HEK293 (cell line): ENCODE measurements at regions not wholly inside any gene's neighbourhood (a gene's known extent, or its start where the extent isn't known, plus 50 kb on each side); places are given as distances from the start of the nearest gene placed in this dataset.

ENCODE experiments used
- CTCF ChIA-PET: fragments of 350-600 bp; formaldehyde crosslinking; extraction: SDS; loops from one replicate; lab custom pipeline; 2021; ENCODE audit warnings: antibody characterized with exemption; lab: Yijun Ruan, JAX
- POLR2A ChIA-PET: fragments of 300-600 bp; formaldehyde crosslinking; extraction: SDS; loops from one replicate; lab custom pipeline; 2020; ENCODE audit warnings: antibody characterized with exemption, inconsistent platforms; lab: Yijun Ruan, JAX
- H3K27ac ChIP-seq: fragments of 200-500 bp; sonication (Bioruptor generic); 2 replicates; pipeline ENCODE4 v1.5.1; 2014; ENCODE audit warnings: low read depth, low read length, control low read depth, inconsistent platforms; ENCODE audit errors: extremely low read depth
- H3K36me3 ChIP-seq, 2 experiments: fragments of 200-500 bp in 1 of 2; sonication (Bioruptor generic) in 1 of 2; 1 replicate in 1 of 2; 2 replicates in 1 of 2; pipeline ENCODE4 v1.5.1; 2014 to 2017; ENCODE audit warnings: inconsistent platforms in 2 of 2, low read length in 2 of 2; ENCODE audit not compliant: control insufficient read depth in 2 of 2, insufficient read depth in 1 of 2
- H3K4me1 ChIP-seq: fragments of 200-500 bp; sonication (Bioruptor generic); 2 replicates; pipeline ENCODE4 v1.5.1; 2014; ENCODE audit warnings: mild to moderate bottlenecking, low read length, inconsistent platforms; ENCODE audit not compliant: control insufficient read depth, insufficient read depth
- H3K4me3 ChIP-seq: 2 replicates; pipeline ENCODE4 v1.5.1; 2011; ENCODE audit warnings: low read depth, mild to moderate bottlenecking, control low read depth, low read length, moderate library complexity
- H3K9me3 ChIP-seq: fragments of 200-500 bp; sonication (Bioruptor generic); 2 replicates; pipeline ENCODE4 v1.5.1; 2014; ENCODE audit warnings: low read depth, low read length, inconsistent platforms; ENCODE audit not compliant: control insufficient read depth, insufficient read depth
- FEZF1 ChIP-seq: fragments of 450-650 bp; formaldehyde crosslinking; IDR thresholded peaks from 2 replicates; pipeline ENCODE4 v1.5.1; 2016; ENCODE audit warnings: missing biosample characterization, missing genetic modification characterization
- KLF1 ChIP-seq: fragments of 450-650 bp; formaldehyde crosslinking; IDR thresholded peaks from 2 replicates; pipeline ENCODE4 v1.5.1; 2016; ENCODE audit warnings: missing biosample characterization, missing genetic modification characterization
- KLF7 ChIP-seq: fragments of 450-650 bp; formaldehyde crosslinking; IDR thresholded peaks from 2 replicates; pipeline ENCODE4 v1.5.1; 2016; ENCODE audit warnings: missing biosample characterization, missing genetic modification characterization, borderline replicate concordance
- SETDB1 ChIP-seq: IDR thresholded peaks from one replicate; pipeline ENCODE4 v1.6.1; 2017; ENCODE audit warnings: mild to moderate bottlenecking, low read length, moderate library complexity, mixed read lengths; ENCODE audit not compliant: insufficient read length
- SP7 ChIP-seq: fragments of 450-650 bp; formaldehyde crosslinking; IDR thresholded peaks from 2 replicates; pipeline ENCODE4 v1.5.1; 2016; ENCODE audit warnings: missing biosample characterization, missing genetic modification characterization
- ZBTB1 ChIP-seq: fragments of 450-650 bp; formaldehyde crosslinking; IDR thresholded peaks from 2 replicates; pipeline ENCODE4 v1.5.1; 2016; ENCODE audit warnings: missing biosample characterization, missing genetic modification characterization
- ZBTB21 ChIP-seq: fragments of 450-650 bp; formaldehyde crosslinking; IDR thresholded peaks from 2 replicates; pipeline ENCODE4 v1.5.1; 2017; ENCODE audit warnings: missing biosample characterization, missing genetic modification characterization
- ZEB2 ChIP-seq: fragments of 450-650 bp; formaldehyde crosslinking; IDR thresholded peaks from 2 replicates; pipeline ENCODE4 v1.5.1; 2016; ENCODE audit warnings: missing biosample characterization, missing genetic modification characterization
- ZFHX2 ChIP-seq: fragments of 450-650 bp; formaldehyde crosslinking; conservative IDR thresholded peaks from 2 replicates; pipeline ENCODE4 v1.5.1; 2016; ENCODE audit warnings: missing biosample characterization, missing genetic modification characterization
- ZFP3 ChIP-seq: fragments of 450-650 bp; formaldehyde crosslinking; IDR thresholded peaks from 2 replicates; pipeline ENCODE4 v1.5.1; 2016; ENCODE audit warnings: low read depth, missing biosample characterization, missing genetic modification characterization
- ZNF274 ChIP-seq, 2 experiments: fragments of 200-500 bp in 1 of 2; fragments of 450-650 bp in 1 of 2; sonication (Bioruptor generic) in 1 of 2; formaldehyde crosslinking in 1 of 2; IDR thresholded peaks; 2 replicates each; pipeline versions ENCODE4 v1.5.1 to v1.6.1; 2014 to 2016; ENCODE audit warnings: borderline replicate concordance in 1 of 2, inconsistent platforms in 1 of 2, low read length in 1 of 2, missing biosample characterization in 1 of 2, missing genetic modification characterization in 1 of 2
- ZNF335 ChIP-seq: fragments of 450-650 bp; formaldehyde crosslinking; conservative IDR thresholded peaks from 2 replicates; pipeline ENCODE4 v1.5.1; 2016; ENCODE audit warnings: missing biosample characterization, missing genetic modification characterization
- ZNF423 ChIP-seq: fragments of 450-650 bp; formaldehyde crosslinking; IDR thresholded peaks from 2 replicates; pipeline ENCODE4 v1.5.1; 2016; ENCODE audit warnings: missing biosample characterization, missing genetic modification characterization
- ZNF600 ChIP-seq: fragments of 450-650 bp; formaldehyde crosslinking; IDR thresholded peaks from 2 replicates; pipeline ENCODE4 v1.5.1; 2016; ENCODE audit warnings: missing biosample characterization, missing genetic modification characterization
- ZNF629 ChIP-seq: fragments of 450-650 bp; formaldehyde crosslinking; IDR thresholded peaks from 2 replicates; pipeline ENCODE4 v1.5.1; 2017; ENCODE audit warnings: missing biosample characterization, missing genetic modification characterization
- ZNF843 ChIP-seq: fragments of 450-650 bp; formaldehyde crosslinking; IDR thresholded peaks from 2 replicates; pipeline ENCODE4 v1.5.1; 2016; ENCODE audit warnings: missing biosample characterization, missing genetic modification characterization
- ZSCAN16 ChIP-seq: fragments of 450-650 bp; formaldehyde crosslinking; IDR thresholded peaks from 2 replicates; pipeline ENCODE4 v1.5.1; 2016; ENCODE audit warnings: missing biosample characterization, missing genetic modification characterization
- ZSCAN30 ChIP-seq: fragments of 450-650 bp; IDR thresholded peaks from 2 replicates; pipeline ENCODE4 v1.5.1; 2018; ENCODE audit warnings: missing biosample characterization, mild to moderate bottlenecking, missing genetic modification characterization, moderate library complexity
- TF ChIP-seq, protein P1 (sequence below): fragments of 450-650 bp; formaldehyde crosslinking; IDR thresholded peaks from 2 replicates; pipeline ENCODE4 v1.5.1; 2017; ENCODE audit warnings: missing biosample characterization, missing genetic modification characterization
- TF ChIP-seq, protein P2 (sequence below): fragments of 450-650 bp; formaldehyde crosslinking; IDR thresholded peaks from 2 replicates; pipeline ENCODE4 v1.5.1; 2017; ENCODE audit warnings: missing biosample characterization, missing genetic modification characterization

DNA sequence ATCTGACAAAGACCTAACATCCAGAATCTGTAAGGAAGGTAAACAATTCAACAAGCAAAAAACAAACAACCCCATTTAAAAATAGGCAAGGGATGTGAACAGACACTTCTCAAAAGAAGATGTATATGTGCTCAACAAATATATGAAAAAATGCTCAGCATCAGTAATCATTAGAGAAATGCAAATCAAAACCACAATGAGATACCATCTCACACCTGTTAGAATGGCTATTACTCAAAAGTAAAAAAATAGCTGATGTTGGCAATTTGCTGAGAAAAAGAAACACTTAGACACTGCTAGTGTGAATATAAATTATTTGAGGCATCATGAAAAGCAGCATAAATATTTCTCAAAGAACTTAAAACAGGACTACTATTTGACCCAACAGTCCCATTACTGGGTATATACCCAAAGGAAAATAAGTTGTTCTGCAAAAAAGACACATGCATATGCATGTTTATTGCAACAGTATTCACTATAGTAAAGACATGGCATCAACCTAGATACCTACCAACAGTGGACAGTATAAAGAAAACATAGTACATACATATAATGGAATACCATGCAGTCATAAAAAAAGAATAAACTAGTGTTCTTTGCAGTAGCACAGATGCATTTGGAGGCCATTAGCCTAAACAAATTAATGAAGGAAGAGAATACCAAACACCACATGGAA, 980.1 kb downstream of the KCNMA1 start:
- TF ChIP-seq ZNF843 (tag by site-specific recombination) (no peak), ZEB2 (tag by site-specific recombination) (no peak), ZBTB1 (no peak), ZSCAN30 (no peak), FEZF1 (tag by site-specific recombination) (no peak), ZNF600 (tag by site-specific recombination) (no peak), KLF7 (tag by site-specific recombination) (no peak)
- no peaks in the 10 kb centered on the region for H3K36me3 ChIP-seq
- POLR2A ChIA-PET, result no interaction called here
- CTCF ChIA-PET, result no interaction called here
- H3K4me1 ChIP-seq, result no peaks in the 10 kb centered on the region
- H3K9me3 ChIP-seq, result no peaks in the 10 kb centered on the region
- H3K4me3 ChIP-seq, result no peak overlapping the region
- H3K27ac ChIP-seq, result no peak overlapping the region

DNA sequence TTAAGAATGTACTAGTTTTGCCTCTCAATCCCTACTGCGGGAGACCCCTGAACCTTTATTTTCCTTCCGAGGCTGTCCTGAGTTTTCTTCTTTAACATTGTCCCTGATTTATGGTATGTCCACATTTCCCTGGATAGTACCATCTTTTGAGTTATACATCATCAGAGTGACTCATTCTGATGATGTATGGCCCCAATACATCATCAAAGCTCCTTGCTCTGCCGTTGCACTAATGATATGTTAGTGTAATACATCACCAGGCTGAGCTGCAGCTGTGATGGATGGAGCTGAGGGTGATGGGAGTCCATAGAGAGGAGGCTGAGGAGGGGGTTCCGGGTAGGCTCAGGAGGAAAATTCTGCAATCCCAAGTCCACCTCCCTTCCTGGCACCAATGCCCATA, 986.5 kb downstream of the KCNMA1 start:
- no peak overlapping the region for H3K27ac ChIP-seq
- H3K9me3 ChIP-seq, result no peaks in the 10 kb centered on the region
- TF ChIP-seq ZNF629 (peak; percentile 50; the same call in 1 of the 2 replicates), ZNF335 (tag by site-specific recombination) (no peak), ZFP3 (tag by site-specific recombination) (no peak), ZBTB21 (tag by site-specific recombination) (peak; percentile 66), ZNF423 (tag by site-specific recombination) (no peak), KLF1 (tag by site-specific recombination) (no peak), SP7 (peak; percentile 64), ZNF274 (IDR thresholded peaks at IDR 0.05; ENCODE audit: low read length) (no peak), ZNF274 (tag by site-specific recombination; IDR thresholded peaks at IDR 0.05; ENCODE audit: borderline replicate concordance) (no peak)
- TF ChIP-seq, protein P1, sequence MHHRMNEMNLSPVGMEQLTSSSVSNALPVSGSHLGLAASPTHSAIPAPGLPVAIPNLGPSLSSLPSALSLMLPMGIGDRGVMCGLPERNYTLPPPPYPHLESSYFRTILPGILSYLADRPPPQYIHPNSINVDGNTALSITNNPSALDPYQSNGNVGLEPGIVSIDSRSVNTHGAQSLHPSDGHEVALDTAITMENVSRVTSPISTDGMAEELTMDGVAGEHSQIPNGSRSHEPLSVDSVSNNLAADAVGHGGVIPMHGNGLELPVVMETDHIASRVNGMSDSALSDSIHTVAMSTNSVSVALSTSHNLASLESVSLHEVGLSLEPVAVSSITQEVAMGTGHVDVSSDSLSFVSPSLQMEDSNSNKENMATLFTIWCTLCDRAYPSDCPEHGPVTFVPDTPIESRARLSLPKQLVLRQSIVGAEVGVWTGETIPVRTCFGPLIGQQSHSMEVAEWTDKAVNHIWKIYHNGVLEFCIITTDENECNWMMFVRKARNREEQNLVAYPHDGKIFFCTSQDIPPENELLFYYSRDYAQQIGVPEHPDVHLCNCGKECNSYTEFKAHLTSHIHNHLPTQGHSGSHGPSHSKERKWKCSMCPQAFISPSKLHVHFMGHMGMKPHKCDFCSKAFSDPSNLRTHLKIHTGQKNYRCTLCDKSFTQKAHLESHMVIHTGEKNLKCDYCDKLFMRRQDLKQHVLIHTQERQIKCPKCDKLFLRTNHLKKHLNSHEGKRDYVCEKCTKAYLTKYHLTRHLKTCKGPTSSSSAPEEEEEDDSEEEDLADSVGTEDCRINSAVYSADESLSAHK (tag by site-specific recombination), result no peak
- TF ChIP-seq, protein P2, sequence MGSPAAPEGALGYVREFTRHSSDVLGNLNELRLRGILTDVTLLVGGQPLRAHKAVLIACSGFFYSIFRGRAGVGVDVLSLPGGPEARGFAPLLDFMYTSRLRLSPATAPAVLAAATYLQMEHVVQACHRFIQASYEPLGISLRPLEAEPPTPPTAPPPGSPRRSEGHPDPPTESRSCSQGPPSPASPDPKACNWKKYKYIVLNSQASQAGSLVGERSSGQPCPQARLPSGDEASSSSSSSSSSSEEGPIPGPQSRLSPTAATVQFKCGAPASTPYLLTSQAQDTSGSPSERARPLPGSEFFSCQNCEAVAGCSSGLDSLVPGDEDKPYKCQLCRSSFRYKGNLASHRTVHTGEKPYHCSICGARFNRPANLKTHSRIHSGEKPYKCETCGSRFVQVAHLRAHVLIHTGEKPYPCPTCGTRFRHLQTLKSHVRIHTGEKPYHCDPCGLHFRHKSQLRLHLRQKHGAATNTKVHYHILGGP, result no peak
- POLR2A ChIA-PET, result no interaction called here
- H3K4me1 ChIP-seq, result no peaks in the 10 kb centered on the region
- CTCF ChIA-PET, result no interaction called here
- H3K4me3 ChIP-seq, result no peak overlapping the region
- no peaks in the 10 kb centered on the region for H3K36me3 ChIP-seq

DNA sequence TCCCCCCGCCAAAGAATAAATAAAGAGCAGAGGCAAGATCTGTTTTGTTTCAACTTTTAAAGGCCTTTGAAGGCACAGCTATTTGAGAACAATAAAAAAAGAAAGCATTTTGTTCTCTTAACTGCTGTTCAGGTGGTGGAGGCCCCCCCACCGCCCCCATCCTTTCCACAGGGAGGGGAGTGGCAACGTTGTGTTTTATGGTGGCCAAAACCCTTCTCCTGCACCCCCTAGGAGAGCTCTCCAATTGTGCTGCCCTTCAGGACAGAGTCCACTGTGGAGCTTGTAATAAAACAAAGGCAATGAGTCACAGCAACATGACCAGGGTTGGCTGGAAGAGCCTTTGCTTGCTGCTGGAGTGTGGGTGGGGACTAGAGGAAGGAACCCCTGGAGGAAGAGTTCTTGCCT, 987.9 kb downstream of the KCNMA1 start:
- TF ChIP-seq ZFHX2 (tag by site-specific recombination) (peak; percentile 40), ZSCAN16 (tag by site-specific recombination) (no peak), SETDB1 (no peak)
- Histone ChIP-seq H3K4me1 (no peaks in the 10 kb centered on the region), H3K9me3 (no peaks in the 10 kb centered on the region), H3K4me3 (no peak overlapping the region), H3K27ac (no peak overlapping the region), H3K36me3 (no peaks in the 10 kb centered on the region)
- POLR2A ChIA-PET, result no interaction called here
- CTCF ChIA-PET, result interaction anchor here (0.6 kb wide), 2 partner anchors 82 to 1829 kb away, joined by 3 read pairs; no protein-coding TSS in a partner anchor
